ENCODE measurements at regions not wholly inside any gene's neighbourhood (a gene's known extent, or its start where the extent isn't known, plus 50 kb on each side); places are given as distances from the start of the nearest gene placed in this dataset.

DNA sequence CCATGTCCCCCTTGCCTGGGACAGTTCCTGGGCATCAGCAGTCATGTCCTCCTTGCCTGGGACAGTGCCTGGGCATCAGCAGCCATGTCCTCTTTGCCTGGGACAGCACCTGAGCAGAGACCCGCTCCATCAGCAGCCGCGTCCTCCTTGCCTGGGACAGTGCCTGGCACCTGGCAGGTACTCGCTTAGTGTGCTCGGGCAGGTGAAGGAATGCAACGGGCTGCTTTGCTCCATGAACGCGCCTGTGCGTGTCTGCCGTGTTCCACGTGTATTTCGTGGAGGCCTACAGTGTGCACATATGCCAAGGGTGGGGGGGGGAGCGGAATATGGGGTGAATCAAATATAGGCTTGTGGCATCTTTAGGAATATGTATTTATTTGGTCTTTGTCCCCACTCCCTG, 1490.7 kb downstream of the TBC1D22A start:
- TF ChIP-seq, protein P1, sequence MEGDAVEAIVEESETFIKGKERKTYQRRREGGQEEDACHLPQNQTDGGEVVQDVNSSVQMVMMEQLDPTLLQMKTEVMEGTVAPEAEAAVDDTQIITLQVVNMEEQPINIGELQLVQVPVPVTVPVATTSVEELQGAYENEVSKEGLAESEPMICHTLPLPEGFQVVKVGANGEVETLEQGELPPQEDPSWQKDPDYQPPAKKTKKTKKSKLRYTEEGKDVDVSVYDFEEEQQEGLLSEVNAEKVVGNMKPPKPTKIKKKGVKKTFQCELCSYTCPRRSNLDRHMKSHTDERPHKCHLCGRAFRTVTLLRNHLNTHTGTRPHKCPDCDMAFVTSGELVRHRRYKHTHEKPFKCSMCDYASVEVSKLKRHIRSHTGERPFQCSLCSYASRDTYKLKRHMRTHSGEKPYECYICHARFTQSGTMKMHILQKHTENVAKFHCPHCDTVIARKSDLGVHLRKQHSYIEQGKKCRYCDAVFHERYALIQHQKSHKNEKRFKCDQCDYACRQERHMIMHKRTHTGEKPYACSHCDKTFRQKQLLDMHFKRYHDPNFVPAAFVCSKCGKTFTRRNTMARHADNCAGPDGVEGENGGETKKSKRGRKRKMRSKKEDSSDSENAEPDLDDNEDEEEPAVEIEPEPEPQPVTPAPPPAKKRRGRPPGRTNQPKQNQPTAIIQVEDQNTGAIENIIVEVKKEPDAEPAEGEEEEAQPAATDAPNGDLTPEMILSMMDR (conservative IDR thresholded peaks at IDR 0.05; ENCODE audit: low read depth in 2 of 2): no peak
- TF ChIP-seq EZH2 (IDR thresholded peaks at IDR 0.05; ENCODE audit: low read depth, unreplicated experiment) (no peak), EZH2phosphoT487 (IDR thresholded peaks at IDR 0.05; ENCODE audit: unreplicated experiment) (no peak), POLR2AphosphoS5 (IDR thresholded peaks at IDR 0.05; ENCODE audit: low read depth) (no peak), JUNB (IDR thresholded peaks at IDR 0.05; ENCODE audit: unreplicated experiment) (no peak), CREB1 (CRISPR knock-in tag; IDR thresholded peaks at IDR 0.05; ENCODE audit: low read depth) (no peak), ZNF331 (CRISPR knock-in tag; IDR thresholded peaks at IDR 0.05; ENCODE audit: low read depth) (no peak)
- TF ChIP-seq, protein P2, sequence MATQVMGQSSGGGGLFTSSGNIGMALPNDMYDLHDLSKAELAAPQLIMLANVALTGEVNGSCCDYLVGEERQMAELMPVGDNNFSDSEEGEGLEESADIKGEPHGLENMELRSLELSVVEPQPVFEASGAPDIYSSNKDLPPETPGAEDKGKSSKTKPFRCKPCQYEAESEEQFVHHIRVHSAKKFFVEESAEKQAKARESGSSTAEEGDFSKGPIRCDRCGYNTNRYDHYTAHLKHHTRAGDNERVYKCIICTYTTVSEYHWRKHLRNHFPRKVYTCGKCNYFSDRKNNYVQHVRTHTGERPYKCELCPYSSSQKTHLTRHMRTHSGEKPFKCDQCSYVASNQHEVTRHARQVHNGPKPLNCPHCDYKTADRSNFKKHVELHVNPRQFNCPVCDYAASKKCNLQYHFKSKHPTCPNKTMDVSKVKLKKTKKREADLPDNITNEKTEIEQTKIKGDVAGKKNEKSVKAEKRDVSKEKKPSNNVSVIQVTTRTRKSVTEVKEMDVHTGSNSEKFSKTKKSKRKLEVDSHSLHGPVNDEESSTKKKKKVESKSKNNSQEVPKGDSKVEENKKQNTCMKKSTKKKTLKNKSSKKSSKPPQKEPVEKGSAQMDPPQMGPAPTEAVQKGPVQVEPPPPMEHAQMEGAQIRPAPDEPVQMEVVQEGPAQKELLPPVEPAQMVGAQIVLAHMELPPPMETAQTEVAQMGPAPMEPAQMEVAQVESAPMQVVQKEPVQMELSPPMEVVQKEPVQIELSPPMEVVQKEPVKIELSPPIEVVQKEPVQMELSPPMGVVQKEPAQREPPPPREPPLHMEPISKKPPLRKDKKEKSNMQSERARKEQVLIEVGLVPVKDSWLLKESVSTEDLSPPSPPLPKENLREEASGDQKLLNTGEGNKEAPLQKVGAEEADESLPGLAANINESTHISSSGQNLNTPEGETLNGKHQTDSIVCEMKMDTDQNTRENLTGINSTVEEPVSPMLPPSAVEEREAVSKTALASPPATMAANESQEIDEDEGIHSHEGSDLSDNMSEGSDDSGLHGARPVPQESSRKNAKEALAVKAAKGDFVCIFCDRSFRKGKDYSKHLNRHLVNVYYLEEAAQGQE (IDR thresholded peaks at IDR 0.05; ENCODE audit: unreplicated experiment): no peak
- TF ChIP-seq, protein P3, sequence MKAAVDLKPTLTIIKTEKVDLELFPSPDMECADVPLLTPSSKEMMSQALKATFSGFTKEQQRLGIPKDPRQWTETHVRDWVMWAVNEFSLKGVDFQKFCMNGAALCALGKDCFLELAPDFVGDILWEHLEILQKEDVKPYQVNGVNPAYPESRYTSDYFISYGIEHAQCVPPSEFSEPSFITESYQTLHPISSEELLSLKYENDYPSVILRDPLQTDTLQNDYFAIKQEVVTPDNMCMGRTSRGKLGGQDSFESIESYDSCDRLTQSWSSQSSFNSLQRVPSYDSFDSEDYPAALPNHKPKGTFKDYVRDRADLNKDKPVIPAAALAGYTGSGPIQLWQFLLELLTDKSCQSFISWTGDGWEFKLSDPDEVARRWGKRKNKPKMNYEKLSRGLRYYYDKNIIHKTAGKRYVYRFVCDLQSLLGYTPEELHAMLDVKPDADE (IDR thresholded peaks at IDR 0.05): no peak
- TF ChIP-seq, protein P4, sequence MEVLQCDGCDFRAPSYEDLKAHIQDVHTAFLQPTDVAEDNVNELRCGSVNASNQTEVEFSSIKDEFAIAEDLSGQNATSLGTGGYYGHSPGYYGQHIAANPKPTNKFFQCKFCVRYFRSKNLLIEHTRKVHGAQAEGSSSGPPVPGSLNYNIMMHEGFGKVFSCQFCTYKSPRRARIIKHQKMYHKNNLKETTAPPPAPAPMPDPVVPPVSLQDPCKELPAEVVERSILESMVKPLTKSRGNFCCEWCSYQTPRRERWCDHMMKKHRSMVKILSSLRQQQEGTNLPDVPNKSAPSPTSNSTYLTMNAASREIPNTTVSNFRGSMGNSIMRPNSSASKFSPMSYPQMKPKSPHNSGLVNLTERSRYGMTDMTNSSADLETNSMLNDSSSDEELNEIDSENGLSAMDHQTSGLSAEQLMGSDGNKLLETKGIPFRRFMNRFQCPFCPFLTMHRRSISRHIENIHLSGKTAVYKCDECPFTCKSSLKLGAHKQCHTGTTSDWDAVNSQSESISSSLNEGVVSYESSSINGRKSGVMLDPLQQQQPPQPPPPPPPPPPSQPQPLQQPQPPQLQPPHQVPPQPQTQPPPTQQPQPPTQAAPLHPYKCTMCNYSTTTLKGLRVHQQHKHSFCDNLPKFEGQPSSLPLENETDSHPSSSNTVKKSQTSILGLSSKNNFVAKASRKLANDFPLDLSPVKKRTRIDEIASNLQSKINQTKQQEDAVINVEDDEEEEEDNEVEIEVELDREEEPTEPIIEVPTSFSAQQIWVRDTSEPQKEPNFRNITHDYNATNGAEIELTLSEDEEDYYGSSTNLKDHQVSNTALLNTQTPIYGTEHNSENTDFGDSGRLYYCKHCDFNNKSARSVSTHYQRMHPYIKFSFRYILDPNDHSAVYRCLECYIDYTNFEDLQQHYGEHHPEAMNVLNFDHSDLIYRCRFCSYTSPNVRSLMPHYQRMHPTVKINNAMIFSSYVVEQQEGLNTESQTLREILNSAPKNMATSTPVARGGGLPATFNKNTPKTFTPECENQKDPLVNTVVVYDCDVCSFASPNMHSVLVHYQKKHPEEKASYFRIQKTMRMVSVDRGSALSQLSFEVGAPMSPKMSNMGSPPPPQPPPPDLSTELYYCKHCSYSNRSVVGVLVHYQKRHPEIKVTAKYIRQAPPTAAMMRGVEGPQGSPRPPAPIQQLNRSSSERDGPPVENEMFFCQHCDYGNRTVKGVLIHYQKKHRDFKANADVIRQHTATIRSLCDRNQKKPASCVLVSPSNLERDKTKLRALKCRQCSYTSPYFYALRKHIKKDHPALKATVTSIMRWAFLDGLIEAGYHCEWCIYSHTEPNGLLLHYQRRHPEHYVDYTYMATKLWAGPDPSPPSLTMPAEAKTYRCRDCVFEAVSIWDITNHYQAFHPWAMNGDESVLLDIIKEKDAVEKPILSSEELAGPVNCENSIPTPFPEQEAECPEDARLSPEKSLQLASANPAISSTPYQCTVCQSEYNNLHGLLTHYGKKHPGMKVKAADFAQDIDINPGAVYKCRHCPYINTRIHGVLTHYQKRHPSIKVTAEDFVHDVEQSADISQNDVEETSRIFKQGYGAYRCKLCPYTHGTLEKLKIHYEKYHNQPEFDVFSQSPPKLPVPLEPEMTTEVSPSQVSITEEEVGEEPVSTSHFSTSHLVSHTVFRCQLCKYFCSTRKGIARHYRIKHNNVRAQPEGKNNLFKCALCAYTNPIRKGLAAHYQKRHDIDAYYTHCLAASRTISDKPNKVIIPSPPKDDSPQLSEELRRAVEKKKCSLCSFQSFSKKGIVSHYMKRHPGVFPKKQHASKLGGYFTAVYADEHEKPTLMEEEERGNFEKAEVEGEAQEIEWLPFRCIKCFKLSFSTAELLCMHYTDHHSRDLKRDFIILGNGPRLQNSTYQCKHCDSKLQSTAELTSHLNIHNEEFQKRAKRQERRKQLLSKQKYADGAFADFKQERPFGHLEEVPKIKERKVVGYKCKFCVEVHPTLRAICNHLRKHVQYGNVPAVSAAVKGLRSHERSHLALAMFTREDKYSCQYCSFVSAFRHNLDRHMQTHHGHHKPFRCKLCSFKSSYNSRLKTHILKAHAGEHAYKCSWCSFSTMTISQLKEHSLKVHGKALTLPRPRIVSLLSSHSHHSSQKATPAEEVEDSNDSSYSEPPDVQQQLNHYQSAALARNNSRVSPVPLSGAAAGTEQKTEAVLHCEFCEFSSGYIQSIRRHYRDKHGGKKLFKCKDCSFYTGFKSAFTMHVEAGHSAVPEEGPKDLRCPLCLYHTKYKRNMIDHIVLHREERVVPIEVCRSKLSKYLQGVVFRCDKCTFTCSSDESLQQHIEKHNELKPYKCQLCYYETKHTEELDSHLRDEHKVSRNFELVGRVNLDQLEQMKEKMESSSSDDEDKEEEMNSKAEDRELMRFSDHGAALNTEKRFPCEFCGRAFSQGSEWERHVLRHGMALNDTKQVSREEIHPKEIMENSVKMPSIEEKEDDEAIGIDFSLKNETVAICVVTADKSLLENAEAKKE (CRISPR knock-in tag; IDR thresholded peaks at IDR 0.05): no peak

Measured in GM23338 (cell line).